SK-N-SH (cell line): ENCODE measurements at regions not wholly inside any gene's neighbourhood (a gene's known extent, or its start where the extent isn't known, plus 50 kb on each side); places are given as distances from the start of the nearest gene placed in this dataset.

Experiments
- CHD2 ChIP-seq: fragments of 150-350 bp; IDR thresholded peaks from 2 replicates; pipeline ENCODE4 v1.6.1; 2018; ENCODE audit warnings: low read length; ENCODE audit not compliant: partially characterized antibody
- EP300 ChIP-seq, 2 experiments: IDR thresholded peaks; 2 replicates each; pipeline versions ENCODE4 v1.4.0 to v1.6.1; 2012; ENCODE audit warnings: borderline replicate concordance in 1 of 2, low read depth in 1 of 2, low read length in 1 of 2
- EZH2phosphoT487 ChIP-seq: fragments of 200-600 bp; sonication (generic); IDR thresholded peaks from 2 replicates; pipeline ENCODE4 v1.6.1; 2017; ENCODE audit warnings: low read depth, mixed run types, mild to moderate bottlenecking, antibody characterized with exemption, moderate library complexity, borderline replicate concordance
- JUND ChIP-seq: IDR thresholded peaks from 2 replicates; pipeline ENCODE4 v1.4.0; 2012
- MEF2A ChIP-seq: IDR thresholded peaks from 2 replicates; pipeline ENCODE4 v1.4.0; 2012; ENCODE audit warnings: low read depth, borderline replicate concordance
- NFIC ChIP-seq: IDR thresholded peaks from 2 replicates; pipeline ENCODE4 v1.4.0; 2012; ENCODE audit warnings: borderline replicate concordance
- POLR2AphosphoS5 ChIP-seq: IDR thresholded peaks from 2 replicates; pipeline ENCODE4 v1.6.1; 2012; ENCODE audit warnings: low read depth, low read length
- RCOR1 ChIP-seq: fragments of 150-350 bp; IDR thresholded peaks from 2 replicates; pipeline ENCODE4 v1.6.1; 2017; ENCODE audit warnings: antibody characterized with exemption, low read length
- TAF1 ChIP-seq: IDR thresholded peaks from 2 replicates; pipeline ENCODE4 v1.6.1; 2012; ENCODE audit warnings: low read depth, mild to moderate bottlenecking, low read length, moderate library complexity, borderline replicate concordance
- TCF12 ChIP-seq: IDR thresholded peaks from 2 replicates; pipeline ENCODE4 v1.4.0; 2012
- USF1 ChIP-seq: IDR thresholded peaks from 2 replicates; pipeline ENCODE4 v1.4.0; 2012; ENCODE audit warnings: low read depth, borderline replicate concordance
- YY1 ChIP-seq: IDR thresholded peaks from 2 replicates; pipeline ENCODE4 v1.4.0; 2012; ENCODE audit warnings: low read depth, mild to moderate bottlenecking
- TF ChIP-seq, protein P1 (sequence below): fragments of 200-600 bp; sonication (generic); IDR thresholded peaks from 2 replicates; pipeline ENCODE4 v1.6.1; 2017; ENCODE audit warnings: antibody characterized with exemption, mild to moderate bottlenecking, moderate library complexity
- TF ChIP-seq, protein P2 (sequence below): IDR thresholded peaks from 2 replicates; pipeline ENCODE4; 2012

- TF ChIP-seq, protein P1, sequence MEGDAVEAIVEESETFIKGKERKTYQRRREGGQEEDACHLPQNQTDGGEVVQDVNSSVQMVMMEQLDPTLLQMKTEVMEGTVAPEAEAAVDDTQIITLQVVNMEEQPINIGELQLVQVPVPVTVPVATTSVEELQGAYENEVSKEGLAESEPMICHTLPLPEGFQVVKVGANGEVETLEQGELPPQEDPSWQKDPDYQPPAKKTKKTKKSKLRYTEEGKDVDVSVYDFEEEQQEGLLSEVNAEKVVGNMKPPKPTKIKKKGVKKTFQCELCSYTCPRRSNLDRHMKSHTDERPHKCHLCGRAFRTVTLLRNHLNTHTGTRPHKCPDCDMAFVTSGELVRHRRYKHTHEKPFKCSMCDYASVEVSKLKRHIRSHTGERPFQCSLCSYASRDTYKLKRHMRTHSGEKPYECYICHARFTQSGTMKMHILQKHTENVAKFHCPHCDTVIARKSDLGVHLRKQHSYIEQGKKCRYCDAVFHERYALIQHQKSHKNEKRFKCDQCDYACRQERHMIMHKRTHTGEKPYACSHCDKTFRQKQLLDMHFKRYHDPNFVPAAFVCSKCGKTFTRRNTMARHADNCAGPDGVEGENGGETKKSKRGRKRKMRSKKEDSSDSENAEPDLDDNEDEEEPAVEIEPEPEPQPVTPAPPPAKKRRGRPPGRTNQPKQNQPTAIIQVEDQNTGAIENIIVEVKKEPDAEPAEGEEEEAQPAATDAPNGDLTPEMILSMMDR, result no peak
- no peak for TF ChIP-seq RCOR1
- TF ChIP-seq, protein P2, sequence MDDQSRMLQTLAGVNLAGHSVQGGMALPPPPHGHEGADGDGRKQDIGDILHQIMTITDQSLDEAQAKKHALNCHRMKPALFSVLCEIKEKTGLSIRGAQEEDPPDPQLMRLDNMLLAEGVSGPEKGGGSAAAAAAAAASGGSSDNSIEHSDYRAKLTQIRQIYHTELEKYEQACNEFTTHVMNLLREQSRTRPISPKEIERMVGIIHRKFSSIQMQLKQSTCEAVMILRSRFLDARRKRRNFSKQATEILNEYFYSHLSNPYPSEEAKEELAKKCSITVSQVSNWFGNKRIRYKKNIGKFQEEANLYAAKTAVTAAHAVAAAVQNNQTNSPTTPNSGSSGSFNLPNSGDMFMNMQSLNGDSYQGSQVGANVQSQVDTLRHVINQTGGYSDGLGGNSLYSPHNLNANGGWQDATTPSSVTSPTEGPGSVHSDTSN, result no peak
- no peak for TF ChIP-seq USF1
- TF ChIP-seq POLR2AphosphoS5, result no peak
- TF ChIP-seq TAF1, result no peak
- no peak for TF ChIP-seq CHD2
- no peak for TF ChIP-seq JUND
- no peak for TF ChIP-seq YY1
- no peak for TF ChIP-seq EZH2phosphoT487
- no peak for TF ChIP-seq TCF12
- TF ChIP-seq NFIC, result no peak
- TF ChIP-seq EP300 (IDR thresholded peaks at IDR 0.05; ENCODE audit: borderline replicate concordance in 1 of 2, low read depth in 1 of 2, low read length in 1 of 2), result no peak
- TF ChIP-seq MEF2A, result no peak
These were observed 952.1 kb downstream of the SLITRK6 start for GRCh38 chr13:84847107-84847506.
